Panc1 (cell line): ENCODE measurements at regions not wholly inside any gene's neighbourhood (a gene's known extent, or its start where the extent isn't known, plus 50 kb on each side); places are given as distances from the start of the nearest gene placed in this dataset.

Experiments
- ATAC-seq: fragments of 200-7000 bp; cut with Tn5 transposase; 2 replicates; pipeline ENCODE4 v1.9.1; 2020; ENCODE audit warnings: mild to moderate bottlenecking, moderate library complexity
- BruUV-seq: library from RNA; stranded (reverse); fragments of 400-500 nt; replicated peaks from 2 replicates; lab custom pipeline; 2021; lab: Mats Ljungman, UMichigan
- CTCF ChIA-PET: fragments of 300-600 bp; sonication (Branson Sonifier 250); formaldehyde crosslinking; loops from one replicate; lab custom pipeline; 2022; ENCODE audit warnings: antibody characterized with exemption; lab: Charles Lee
- POLR2A ChIA-PET: fragments of 300-600 bp; sonication (Branson Sonifier 250); formaldehyde crosslinking; loops from one replicate; lab custom pipeline; 2022; ENCODE audit warnings: antibody characterized with exemption; lab: Charles Lee
- DNase-seq: peaks from one replicate; pipeline ENCODE4 v3.0.0-alpha.2; 2010; ENCODE audit warnings: low read depth, low spot score
- H3K27ac ChIP-seq: 2 replicates; pipeline ENCODE4 v1.5.1; 2011; ENCODE audit warnings: mild to moderate bottlenecking, low read length, inconsistent platforms
- H3K27me3 ChIP-seq: fragments of 200-500 bp; sonication (Bioruptor generic); 2 replicates; pipeline ENCODE4 v1.6.0; 2014; ENCODE audit warnings: low read length, inconsistent platforms; ENCODE audit not compliant: control insufficient read depth, insufficient read depth
- H3K36me3 ChIP-seq: fragments of 200-500 bp; sonication (Bioruptor generic); 2 replicates; pipeline ENCODE4 v1.5.1; 2014; ENCODE audit warnings: inconsistent platforms, mild to moderate bottlenecking, low read length, moderate library complexity; ENCODE audit not compliant: control insufficient read depth, insufficient read depth
- H3K4me1 ChIP-seq: 2 replicates; pipeline ENCODE4 v1.5.1; 2011; ENCODE audit warnings: inconsistent platforms, mild to moderate bottlenecking, low read length, moderate library complexity; ENCODE audit not compliant: control insufficient read depth, insufficient read depth
- H3K4me3 ChIP-seq, 2 experiments: 2 replicates each; pipeline ENCODE4 v1.5.1; 2011 to 2012; ENCODE audit warnings: low read depth in 2 of 2, low read length in 2 of 2, mild to moderate bottlenecking in 2 of 2, inconsistent platforms in 1 of 2, moderate library complexity in 1 of 2
- H3K9me3 ChIP-seq: fragments of 200-500 bp; sonication (Bioruptor generic); 2 replicates; pipeline ENCODE4 v1.5.1; 2014; ENCODE audit warnings: low read depth, mild to moderate bottlenecking, inconsistent platforms, low read length, moderate library complexity; ENCODE audit not compliant: control insufficient read depth, insufficient read depth
- POLR2AphosphoS5 ChIP-seq: IDR thresholded peaks from 2 replicates; pipeline ENCODE4 v1.6.1; 2012; ENCODE audit warnings: mild to moderate bottlenecking, low read depth, low read length, moderate library complexity
- SIN3A ChIP-seq: IDR thresholded peaks from 2 replicates; pipeline ENCODE4 v1.6.1; 2012; ENCODE audit warnings: low read depth, mild to moderate bottlenecking, low read length, moderate library complexity, borderline replicate concordance; ENCODE audit not compliant: insufficient read depth
- TCF7L2 ChIP-seq: IDR thresholded peaks from 2 replicates; pipeline ENCODE4 v1.6.1; 2011; ENCODE audit warnings: mild to moderate bottlenecking, low read depth, low read length, inconsistent platforms
- in situ Hi-C: cut with HindIII; loops from 2 replicates; pipeline ENCODE4 v1.10.0; 2016; ENCODE audit warnings: low sequenced_read_pairs, low pct_unique_long_range_greater_than_20kb
- intact Hi-C: fragments of 100-400 bp; cut with micrococcal nuclease; formaldehyde crosslinking; loops from one replicate; pipeline ENCODE4 v1.10.0; 2022; ENCODE audit not compliant: unreplicated experiment
- TF ChIP-seq, protein P1 (sequence below), 2 experiments: IDR thresholded peaks; 2 replicates each; pipeline ENCODE4 v1.6.1; 2011 to 2012; ENCODE audit warnings: low read depth in 2 of 2, control low read depth in 1 of 2, low read length in 1 of 2, mild to moderate bottlenecking in 1 of 2, moderate library complexity in 1 of 2; ENCODE audit not compliant: insufficient read depth in 1 of 2
- TF ChIP-seq, protein P2 (sequence below): fragments of 450-650 bp; IDR thresholded peaks from 2 replicates; pipeline ENCODE4 v1.5.1; 2017; ENCODE audit warnings: mild to moderate bottlenecking

DNA sequence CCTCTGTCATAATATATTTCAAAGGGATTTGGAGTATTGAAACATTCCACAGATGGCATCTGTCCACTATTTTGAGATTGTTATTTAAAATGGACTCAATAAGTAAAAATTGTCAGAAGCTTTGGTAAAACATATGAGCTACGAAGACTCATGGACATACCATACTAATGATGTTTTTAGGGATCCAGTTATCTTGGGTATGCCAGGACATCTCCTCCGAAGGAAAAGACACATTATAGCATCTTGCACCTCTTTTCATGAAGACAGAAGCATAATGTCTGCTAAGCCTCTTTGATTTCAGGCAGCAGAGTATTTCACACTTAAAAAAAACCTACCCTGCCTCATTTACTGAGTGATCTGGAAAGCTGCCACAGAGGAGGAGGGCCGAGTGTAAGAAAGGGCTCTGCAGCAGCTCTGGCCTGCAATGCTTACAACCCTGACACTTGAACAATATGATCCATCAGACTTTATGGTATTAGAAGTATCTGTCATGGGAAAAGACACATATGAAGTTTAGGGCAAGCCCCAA, 284.8 kb downstream of the TUSC7 start:
- Histone ChIP-seq H3K27me3 (no peaks in the 10 kb centered on the region), H3K9me3 (no peaks in the 10 kb centered on the region), H3K36me3 (no peaks in the 10 kb centered on the region), H3K27ac (no peak overlapping the region), H3K4me3 (no peak overlapping the region), H3K4me1 (no peaks in the 10 kb centered on the region)
- TF ChIP-seq, protein P1, sequence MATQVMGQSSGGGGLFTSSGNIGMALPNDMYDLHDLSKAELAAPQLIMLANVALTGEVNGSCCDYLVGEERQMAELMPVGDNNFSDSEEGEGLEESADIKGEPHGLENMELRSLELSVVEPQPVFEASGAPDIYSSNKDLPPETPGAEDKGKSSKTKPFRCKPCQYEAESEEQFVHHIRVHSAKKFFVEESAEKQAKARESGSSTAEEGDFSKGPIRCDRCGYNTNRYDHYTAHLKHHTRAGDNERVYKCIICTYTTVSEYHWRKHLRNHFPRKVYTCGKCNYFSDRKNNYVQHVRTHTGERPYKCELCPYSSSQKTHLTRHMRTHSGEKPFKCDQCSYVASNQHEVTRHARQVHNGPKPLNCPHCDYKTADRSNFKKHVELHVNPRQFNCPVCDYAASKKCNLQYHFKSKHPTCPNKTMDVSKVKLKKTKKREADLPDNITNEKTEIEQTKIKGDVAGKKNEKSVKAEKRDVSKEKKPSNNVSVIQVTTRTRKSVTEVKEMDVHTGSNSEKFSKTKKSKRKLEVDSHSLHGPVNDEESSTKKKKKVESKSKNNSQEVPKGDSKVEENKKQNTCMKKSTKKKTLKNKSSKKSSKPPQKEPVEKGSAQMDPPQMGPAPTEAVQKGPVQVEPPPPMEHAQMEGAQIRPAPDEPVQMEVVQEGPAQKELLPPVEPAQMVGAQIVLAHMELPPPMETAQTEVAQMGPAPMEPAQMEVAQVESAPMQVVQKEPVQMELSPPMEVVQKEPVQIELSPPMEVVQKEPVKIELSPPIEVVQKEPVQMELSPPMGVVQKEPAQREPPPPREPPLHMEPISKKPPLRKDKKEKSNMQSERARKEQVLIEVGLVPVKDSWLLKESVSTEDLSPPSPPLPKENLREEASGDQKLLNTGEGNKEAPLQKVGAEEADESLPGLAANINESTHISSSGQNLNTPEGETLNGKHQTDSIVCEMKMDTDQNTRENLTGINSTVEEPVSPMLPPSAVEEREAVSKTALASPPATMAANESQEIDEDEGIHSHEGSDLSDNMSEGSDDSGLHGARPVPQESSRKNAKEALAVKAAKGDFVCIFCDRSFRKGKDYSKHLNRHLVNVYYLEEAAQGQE (IDR thresholded peaks at IDR 0.05; ENCODE audit: insufficient read depth in 1 of 2, low read depth in 2 of 2, low read length in 1 of 2): no peak
- TF ChIP-seq SIN3A (no peak), POLR2AphosphoS5 (no peak), TCF7L2 (no peak)
- TF ChIP-seq, protein P2, sequence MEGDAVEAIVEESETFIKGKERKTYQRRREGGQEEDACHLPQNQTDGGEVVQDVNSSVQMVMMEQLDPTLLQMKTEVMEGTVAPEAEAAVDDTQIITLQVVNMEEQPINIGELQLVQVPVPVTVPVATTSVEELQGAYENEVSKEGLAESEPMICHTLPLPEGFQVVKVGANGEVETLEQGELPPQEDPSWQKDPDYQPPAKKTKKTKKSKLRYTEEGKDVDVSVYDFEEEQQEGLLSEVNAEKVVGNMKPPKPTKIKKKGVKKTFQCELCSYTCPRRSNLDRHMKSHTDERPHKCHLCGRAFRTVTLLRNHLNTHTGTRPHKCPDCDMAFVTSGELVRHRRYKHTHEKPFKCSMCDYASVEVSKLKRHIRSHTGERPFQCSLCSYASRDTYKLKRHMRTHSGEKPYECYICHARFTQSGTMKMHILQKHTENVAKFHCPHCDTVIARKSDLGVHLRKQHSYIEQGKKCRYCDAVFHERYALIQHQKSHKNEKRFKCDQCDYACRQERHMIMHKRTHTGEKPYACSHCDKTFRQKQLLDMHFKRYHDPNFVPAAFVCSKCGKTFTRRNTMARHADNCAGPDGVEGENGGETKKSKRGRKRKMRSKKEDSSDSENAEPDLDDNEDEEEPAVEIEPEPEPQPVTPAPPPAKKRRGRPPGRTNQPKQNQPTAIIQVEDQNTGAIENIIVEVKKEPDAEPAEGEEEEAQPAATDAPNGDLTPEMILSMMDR: no peak
- in situ Hi-C loops (no loop called here), intact Hi-C loops (loop anchor here (10.0 kb wide), 1 partner anchor 220 kb away; no protein-coding TSS in a partner anchor)
- no peak for DNase-seq
- ATAC-seq: no peak
- no TSS peak for BruUV-seq
- POLR2A ChIA-PET: no interaction called here
- CTCF ChIA-PET: no interaction called here

DNA sequence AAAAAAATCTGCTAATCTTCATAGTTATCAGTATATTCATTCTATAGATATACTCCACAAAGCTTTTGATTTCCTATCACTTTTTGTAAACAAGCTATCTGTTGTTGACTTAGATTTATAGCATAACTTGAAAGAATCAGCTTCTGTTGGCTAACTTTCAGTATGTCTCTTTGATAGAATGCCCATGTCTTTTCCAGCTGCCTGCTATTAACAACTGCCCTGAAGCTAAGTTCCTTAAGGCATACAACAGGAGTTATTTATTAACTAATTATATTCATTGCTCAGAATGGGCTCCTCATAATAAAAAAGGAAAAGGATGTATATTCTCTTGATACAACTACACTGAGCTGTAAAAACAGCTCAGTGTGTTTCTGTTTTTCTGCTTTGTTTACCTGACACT, 293.9 kb downstream of the TUSC7 start:
- Histone ChIP-seq H3K27me3 (no peaks in the 10 kb centered on the region), H3K36me3 (no peaks in the 10 kb centered on the region), H3K27ac (no peak overlapping the region), H3K9me3 (no peaks in the 10 kb centered on the region), H3K4me1 (no peaks in the 10 kb centered on the region), H3K4me3 (no peak overlapping the region)
- intact Hi-C loops: no loop called here
- TF ChIP-seq, protein P2: no peak
- TF ChIP-seq, protein P1 (IDR thresholded peaks at IDR 0.05; ENCODE audit: insufficient read depth in 1 of 2, low read depth in 2 of 2, low read length in 1 of 2): no peak
- TF ChIP-seq TCF7L2: no peak
- no peak for TF ChIP-seq POLR2AphosphoS5
- TF ChIP-seq SIN3A: no peak
- ATAC-seq (no peak), DNase-seq (no peak)
- in situ Hi-C loops: no loop called here
- CTCF ChIA-PET: no interaction called here
- BruUV-seq: no TSS peak
- POLR2A ChIA-PET: no interaction called here
